K562 (cell line): ENCODE measurements at regions not wholly inside any gene's neighbourhood (a gene's known extent, or its start where the extent isn't known, plus 50 kb on each side); places are given as distances from the start of the nearest gene placed in this dataset.

Source experiments
- FIP1L1 ChIP-seq: fragments of 200-400 bp; formaldehyde crosslinking; IDR thresholded peaks from 2 replicates; pipeline ENCODE4 v1.6.1; 2018; ENCODE audit warnings: mild to moderate bottlenecking, low read depth, low read length; ENCODE audit not compliant: poor library complexity, severe bottlenecking
- FOXO4 ChIP-seq: fragments of 450-650 bp; formaldehyde crosslinking; IDR thresholded peaks from 2 replicates; pipeline ENCODE4 v1.4.0; 2020; ENCODE audit warnings: mild to moderate bottlenecking, moderate library complexity
- GABPB2 ChIP-seq: fragments of 250-450 bp; sonication (Bioruptor Pico); conservative IDR thresholded peaks from 2 replicates; pipeline ENCODE4 v1.5.1; 2021; ENCODE audit warnings: mild to moderate bottlenecking
- GMEB1 ChIP-seq: fragments of 250-450 bp; sonication (Bioruptor Pico); IDR thresholded peaks from 2 replicates; pipeline ENCODE4 v1.4.0; 2020; ENCODE audit warnings: mild to moderate bottlenecking
- KAT8 ChIP-seq: fragments of 450-650 bp; IDR thresholded peaks from 2 replicates; pipeline ENCODE4 v1.6.1; 2016; ENCODE audit warnings: low read depth, mild to moderate bottlenecking
- MCM5 ChIP-seq: fragments of 450-650 bp; IDR thresholded peaks from 2 replicates; pipeline ENCODE4 v1.6.1; 2016; ENCODE audit warnings: low read depth
- MIER1 ChIP-seq: fragments of 450-650 bp; IDR thresholded peaks from 2 replicates; pipeline ENCODE4 v1.6.1; 2016; ENCODE audit warnings: antibody characterized with exemption, mild to moderate bottlenecking, low read depth
- PML ChIP-seq: IDR thresholded peaks from 2 replicates; pipeline ENCODE4 v1.6.1; 2012; ENCODE audit warnings: low read length, inconsistent platforms
- RBM17 ChIP-seq: fragments of 200-400 bp; formaldehyde crosslinking; IDR thresholded peaks from 2 replicates; pipeline ENCODE4 v1.6.1; 2017; ENCODE audit warnings: low read depth, mild to moderate bottlenecking, low read length, borderline replicate concordance
- RFX1 ChIP-seq: fragments of 450-650 bp; IDR thresholded peaks from 2 replicates; pipeline ENCODE4 v1.6.1; 2016; ENCODE audit warnings: mild to moderate bottlenecking, moderate library complexity
- STAG1 ChIP-seq: sonication (generic); formaldehyde crosslinking; IDR thresholded peaks from 2 replicates; pipeline ENCODE4 v1.5.0; 2020; ENCODE audit warnings: missing genetic modification reagents, borderline replicate concordance
- TEAD1 ChIP-seq, 2 experiments: fragments of 450-650 bp in 1 of 2; sonication (generic) in 1 of 2; formaldehyde crosslinking; IDR thresholded peaks; 2 replicates each; pipeline versions ENCODE4 v1.4.0 to v1.8.0; 2020 to 2022; ENCODE audit warnings: mild to moderate bottlenecking in 2 of 2, missing genetic modification reagents in 1 of 2
- TRIM24 ChIP-seq, 2 experiments: fragments of 450-650 bp; IDR thresholded peaks; 2 replicates each; pipeline ENCODE4 v1.6.1; 2016
- ZC3H4 ChIP-seq: sonication (generic); formaldehyde crosslinking; IDR thresholded peaks from 2 replicates; pipeline ENCODE4 v1.9.0; 2021; ENCODE audit warnings: missing genetic modification reagents, borderline replicate concordance
- ZNF134 ChIP-seq: fragments of 250-450 bp; sonication (Bioruptor Pico); conservative IDR thresholded peaks from 2 replicates; pipeline ENCODE4 v1.4.0; 2020
- ZNF146 ChIP-seq: IDR thresholded peaks from one replicate; pipeline ENCODE4 v1.6.1; 2018; ENCODE audit warnings: missing compliant biosample characterization; ENCODE audit not compliant: unreplicated experiment
- ZNF174 ChIP-seq: fragments of 250-450 bp; sonication (Bioruptor Pico); IDR thresholded peaks from 2 replicates; pipeline ENCODE4 v1.4.0; 2020; ENCODE audit warnings: mild to moderate bottlenecking
- ZNF280B ChIP-seq: fragments of 250-450 bp; sonication (Bioruptor Pico); IDR thresholded peaks from 2 replicates; pipeline ENCODE4 v1.5.1; 2021; ENCODE audit warnings: mild to moderate bottlenecking
- ZNF407 ChIP-seq: fragments of 450-650 bp; IDR thresholded peaks from 2 replicates; pipeline ENCODE4 v1.6.1; 2016; ENCODE audit warnings: low read depth

GRCh38 chr18:55119434-55119833 is 160.2 kb upstream of the CCDC68 start (continued):
- TF ChIP-seq ZNF146 (CRISPR knock-in tag) (no peak), FOXO4 (CRISPR knock-in tag) (no peak), ZNF174 (no peak), ZC3H4 (CRISPR knock-in tag) (no peak), MCM5 (no peak), MIER1 (no peak), GABPB2 (no peak), FIP1L1 (no peak), TEAD1 (CRISPR knock-in tag; IDR thresholded peaks at IDR 0.05) (no peak), ZNF407 (no peak), ZNF280B (CRISPR knock-in tag) (no peak), KAT8 (no peak), STAG1 (no peak), TRIM24 (IDR thresholded peaks at IDR 0.05) (peak; percentile 95 to 96), RFX1 (no peak), PML (peak; percentile 53; the same call in 1 of the 2 replicates), ZNF134 (CRISPR knock-in tag) (no peak), RBM17 (no peak), GMEB1 (CRISPR knock-in tag) (no peak)
